ENCODE measurements at regions not wholly inside any gene's neighbourhood (a gene's known extent, or its start where the extent isn't known, plus 50 kb on each side); places are given as distances from the start of the nearest gene placed in this dataset.

GRCh38 chr15:67935244-67935643, 95.4 kb upstream of the RNU6-1 start:
- TF ChIP-seq POLR2AphosphoS5 (IDR thresholded peaks at IDR 0.05; ENCODE audit: low read depth, low read length), result no peak
- TF ChIP-seq TCF7L2 (IDR thresholded peaks at IDR 0.05; ENCODE audit: low read depth, low read length), result no peak
- TF ChIP-seq SIN3A (IDR thresholded peaks at IDR 0.05; ENCODE audit: borderline replicate concordance, insufficient read depth, low read depth, low read length), result no peak
- 0 out of 2 replicates have a peak, but pooled peaks have one; percentile 26 for TF ChIP-seq CTCF (IDR thresholded peaks at IDR 0.05)
- no peaks in the 10 kb centered on the region for H3K27me3 ChIP-seq (ENCODE audit: control insufficient read depth, insufficient read depth, low read length)
- intact Hi-C loops (cut with micrococcal nuclease; ENCODE audit: unreplicated experiment) (no loop called here), in situ Hi-C loops (cut with HindIII; ENCODE audit: low pct_unique_long_range_greater_than_20kb, low sequenced_read_pairs) (no loop called here)
- H3K36me3 ChIP-seq (ENCODE audit: control insufficient read depth, insufficient read depth, low read length), result no peaks in the 10 kb centered on the region
- H3K27ac ChIP-seq (ENCODE audit: low read length), result peak overlapping the region; percentile 73; the same call in 1 of the 2 replicates
- peaks cover 16% of the 10 kb centered on the region for H3K4me1 ChIP-seq (ENCODE audit: control insufficient read depth, insufficient read depth, low read length)
- ChIA-PET CTCF (no interaction called here), POLR2A (no interaction called here)
- no peak for ATAC-seq
- no TSS peak for BruUV-seq (replicated peaks)
- no peak overlapping the region for H3K4me3 ChIP-seq (ENCODE audit: low read depth in 2 of 2, low read length in 2 of 2)
- no peaks in the 10 kb centered on the region for H3K9me3 ChIP-seq (ENCODE audit: control insufficient read depth, insufficient read depth, low read depth, low read length)
- DNase-seq (ENCODE audit: low read depth, low spot score), result no peak

GRCh38 chr15:67936258-67936657, 96.4 kb upstream of the RNU6-1 start:
- peak overlapping the region; percentile 73 for H3K27ac ChIP-seq (ENCODE audit: low read length)
- H3K36me3 ChIP-seq (ENCODE audit: control insufficient read depth, insufficient read depth, low read length), result no peaks in the 10 kb centered on the region
- H3K4me1 ChIP-seq (ENCODE audit: control insufficient read depth, insufficient read depth, low read length), result peaks cover 16% of the 10 kb centered on the region
- ATAC-seq (no peak), DNase-seq (ENCODE audit: low read depth, low spot score) (no peak)
- ChIA-PET POLR2A (interaction anchor here (0.5 kb wide), 1 partner anchor 315 kb away, joined by 7 read pairs; no protein-coding TSS in a partner anchor), CTCF (no interaction called here)
- intact Hi-C loops (cut with micrococcal nuclease; ENCODE audit: unreplicated experiment), result no loop called here
- no peaks in the 10 kb centered on the region for H3K9me3 ChIP-seq (ENCODE audit: control insufficient read depth, insufficient read depth, low read depth, low read length)
- H3K4me3 ChIP-seq (ENCODE audit: low read depth in 2 of 2, low read length in 2 of 2), result no peak overlapping the region
- no peaks in the 10 kb centered on the region for H3K27me3 ChIP-seq (ENCODE audit: control insufficient read depth, insufficient read depth, low read length)
- BruUV-seq (replicated peaks), result no TSS peak
- TF ChIP-seq REST (IDR thresholded peaks at IDR 0.05; ENCODE audit: insufficient read depth in 1 of 2, low read depth in 2 of 2, low read length in 1 of 2) (no peak), CTCF (IDR thresholded peaks at IDR 0.05) (no peak), POLR2AphosphoS5 (IDR thresholded peaks at IDR 0.05; ENCODE audit: low read depth, low read length) (no peak), TCF7L2 (IDR thresholded peaks at IDR 0.05; ENCODE audit: low read depth, low read length) (no peak), SIN3A (IDR thresholded peaks at IDR 0.05; ENCODE audit: borderline replicate concordance, insufficient read depth, low read depth, low read length) (no peak)
- in situ Hi-C loops (cut with HindIII; ENCODE audit: low pct_unique_long_range_greater_than_20kb, low sequenced_read_pairs), result no loop called here

Data from Panc1 (cell line).